HCT116 (cell line): ENCODE measurements at regions not wholly inside any gene's neighbourhood (a gene's known extent, or its start where the extent isn't known, plus 50 kb on each side); places are given as distances from the start of the nearest gene placed in this dataset.
A peak's percentile ranks its signal among the peaks of the same experiment; 100 is the strongest.

Experiments
- ATAC-seq: fragments of 200-7000 bp; cut with Tn5 transposase; 2 replicates; pipeline ENCODE4 v1.9.1; 2020; ENCODE audit warnings: mild to moderate bottlenecking, moderate library complexity
- BruUV-seq: library from RNA; stranded (reverse); fragments of 400-500 nt; replicated peaks from 2 replicates; lab custom pipeline; 2021; lab: Mats Ljungman, UMichigan
- CTCF ChIA-PET: fragments of 300-600 bp; sonication (Branson Sonifier 250); formaldehyde crosslinking; loops from one replicate; lab custom pipeline; 2021; ENCODE audit warnings: antibody characterized with exemption; lab: Charles Lee
- POLR2A ChIA-PET: fragments of 300-600, 350-600 bp; sonication (Branson Sonifier 250); formaldehyde crosslinking; loops from one replicate; lab custom pipeline; 2021; ENCODE audit warnings: antibody characterized with exemption; lab: Charles Lee
- RAD21 ChIA-PET, 2 experiments: fragments of 300-600 bp; sonication (Branson Sonifier 250); formaldehyde crosslinking; loops; one replicate each; lab custom pipeline; 2023; ENCODE audit warnings: low total read pairs in 2 of 2; ENCODE audit not compliant: uncharacterized antibody in 2 of 2, unreplicated experiment in 2 of 2, low non-redundant PET in 1 of 2; lab: Charles Lee
- DNase-seq: peaks from one replicate; pipeline ENCODE4 v3.0.0-alpha.2; 2010; ENCODE audit warnings: low read depth, low spot score
- H2AFZ ChIP-seq: fragments of 200-600 bp; shearing (Covaris generic), sonication (generic); 2 replicates; pipeline ENCODE4 v1.6.1; 2017; ENCODE audit warnings: low read depth, mixed run types, mixed read lengths, antibody characterized with exemption, low read length; ENCODE audit not compliant: poor library complexity, severe bottlenecking
- H3K27ac ChIP-seq: 2 replicates; pipeline ENCODE4 v1.5.1; 2012; ENCODE audit warnings: low read depth, low read length
- H3K27me3 ChIP-seq: fragments of 200-600 bp; sonication (generic); 2 replicates; pipeline ENCODE4 v1.6.1; 2016; ENCODE audit warnings: mixed run types, low read length, mixed read lengths; ENCODE audit not compliant: insufficient read depth
- H3K36me3 ChIP-seq, 2 experiments: fragments of 200-500 bp in 1 of 2; fragments of 200-600 bp in 1 of 2; sonication (Bioruptor generic) in 1 of 2; sonication (generic) in 1 of 2; 2 replicates each; pipeline versions ENCODE4 v1.5.1 to v1.6.1; 2014 to 2016; ENCODE audit warnings: low read length in 2 of 2, inconsistent platforms in 1 of 2, mixed read lengths in 1 of 2, mixed run types in 1 of 2; ENCODE audit not compliant: insufficient read depth in 2 of 2, control insufficient read depth in 1 of 2
- H3K4me1 ChIP-seq, 2 experiments: fragments of 200-600 bp in 1 of 2; sonication (generic) in 1 of 2; 2 replicates each; pipeline versions ENCODE4 v1.5.1 to v1.6.1; 2012 to 2017; ENCODE audit warnings: low read length in 2 of 2, inconsistent platforms in 1 of 2, mild to moderate bottlenecking in 1 of 2, mixed read lengths in 1 of 2, mixed run types in 1 of 2, moderate library complexity in 1 of 2; ENCODE audit not compliant: insufficient read depth in 2 of 2, control insufficient read depth in 1 of 2
- H3K4me2 ChIP-seq: fragments of 200-600 bp; sonication (generic); 2 replicates; pipeline ENCODE4 v1.6.1; 2017; ENCODE audit warnings: mixed run types, low read length, mixed read lengths
- H3K4me3 ChIP-seq, 2 experiments: fragments of 200-600 bp in 1 of 2; sonication (generic) in 1 of 2; replicated peaks in 1 of 2; 2 replicates each; pipeline ENCODE4 v1.5.1; 2011 to 2016; ENCODE audit warnings: low read length in 2 of 2, control low read depth in 1 of 2, low read depth in 1 of 2, mild to moderate bottlenecking in 1 of 2, mixed read lengths in 1 of 2, mixed run types in 1 of 2
- H3K79me2 ChIP-seq: fragments of 200-600 bp; sonication (generic); 2 replicates; pipeline ENCODE4 v1.6.1; 2017; ENCODE audit warnings: mild to moderate bottlenecking, mixed run types, low read length, moderate library complexity, mixed read lengths; ENCODE audit not compliant: insufficient read depth
- H3K9ac ChIP-seq: fragments of 200-600 bp; sonication (generic); 2 replicates; pipeline ENCODE4 v1.6.1; 2016; ENCODE audit warnings: low read length, mixed read lengths
- H3K9me2 ChIP-seq: fragments of 200-600 bp; sonication (generic), shearing (Covaris generic); 2 replicates; pipeline ENCODE4 v1.6.1; 2017; ENCODE audit warnings: mixed run types, mild to moderate bottlenecking, moderate library complexity; ENCODE audit not compliant: insufficient read depth
- H3K9me3 ChIP-seq, 2 experiments: fragments of 200-500 bp in 1 of 2; fragments of 200-600 bp in 1 of 2; sonication (Bioruptor generic) in 1 of 2; sonication (generic) in 1 of 2; 2 replicates each; pipeline ENCODE4 v1.6.1; 2014 to 2017; ENCODE audit warnings: low read length in 2 of 2, mixed read lengths in 2 of 2, inconsistent platforms in 1 of 2, low read depth in 1 of 2, mild to moderate bottlenecking in 1 of 2, mixed run types in 1 of 2, moderate library complexity in 1 of 2; ENCODE audit not compliant: control insufficient read depth in 1 of 2, insufficient read depth in 1 of 2
- H4K20me1 ChIP-seq: fragments of 200-600 bp; sonication (generic), shearing (Covaris generic); 2 replicates; pipeline ENCODE4 v1.6.1; 2017; ENCODE audit warnings: mixed run types, mild to moderate bottlenecking, moderate library complexity; ENCODE audit not compliant: insufficient read depth
- CEBPB ChIP-seq: IDR thresholded peaks from 2 replicates; pipeline ENCODE4 v1.6.1; 2012; ENCODE audit warnings: low read depth
- EZH2 ChIP-seq: fragments of 200-600 bp; sonication (generic); IDR thresholded peaks from 2 replicates; pipeline ENCODE4 v1.6.1; 2017; ENCODE audit warnings: antibody characterized with exemption, mixed run types
- FOSL1 ChIP-seq: IDR thresholded peaks from 2 replicates; pipeline ENCODE4 v1.6.1; 2012; ENCODE audit warnings: low read depth
- JUND ChIP-seq: IDR thresholded peaks from 2 replicates; pipeline ENCODE4 v1.6.1; 2012
- SIN3A ChIP-seq: IDR thresholded peaks from 2 replicates; pipeline ENCODE4 v1.6.1; 2012; ENCODE audit warnings: low read depth
- SP1 ChIP-seq: IDR thresholded peaks from 2 replicates; pipeline ENCODE4 v1.6.1; 2012; ENCODE audit warnings: low read depth
- SRF ChIP-seq: IDR thresholded peaks from 2 replicates; pipeline ENCODE4 v1.6.1; 2012; ENCODE audit warnings: low read depth
- TCF7L2 ChIP-seq: IDR thresholded peaks from 2 replicates; pipeline ENCODE4 v1.7.0; 2011; ENCODE audit warnings: borderline replicate concordance, inconsistent platforms; ENCODE audit not compliant: insufficient read depth, insufficient read length; ENCODE audit errors: extremely low read depth
- intact Hi-C: fragments of 100-400 bp; cut with micrococcal nuclease; formaldehyde crosslinking; loops from 2 replicates; pipeline ENCODE4 v1.10.0; 2022
- TF ChIP-seq, protein P1 (sequence below): IDR thresholded peaks from 2 replicates; pipeline ENCODE4 v1.6.1; 2012

DNA sequence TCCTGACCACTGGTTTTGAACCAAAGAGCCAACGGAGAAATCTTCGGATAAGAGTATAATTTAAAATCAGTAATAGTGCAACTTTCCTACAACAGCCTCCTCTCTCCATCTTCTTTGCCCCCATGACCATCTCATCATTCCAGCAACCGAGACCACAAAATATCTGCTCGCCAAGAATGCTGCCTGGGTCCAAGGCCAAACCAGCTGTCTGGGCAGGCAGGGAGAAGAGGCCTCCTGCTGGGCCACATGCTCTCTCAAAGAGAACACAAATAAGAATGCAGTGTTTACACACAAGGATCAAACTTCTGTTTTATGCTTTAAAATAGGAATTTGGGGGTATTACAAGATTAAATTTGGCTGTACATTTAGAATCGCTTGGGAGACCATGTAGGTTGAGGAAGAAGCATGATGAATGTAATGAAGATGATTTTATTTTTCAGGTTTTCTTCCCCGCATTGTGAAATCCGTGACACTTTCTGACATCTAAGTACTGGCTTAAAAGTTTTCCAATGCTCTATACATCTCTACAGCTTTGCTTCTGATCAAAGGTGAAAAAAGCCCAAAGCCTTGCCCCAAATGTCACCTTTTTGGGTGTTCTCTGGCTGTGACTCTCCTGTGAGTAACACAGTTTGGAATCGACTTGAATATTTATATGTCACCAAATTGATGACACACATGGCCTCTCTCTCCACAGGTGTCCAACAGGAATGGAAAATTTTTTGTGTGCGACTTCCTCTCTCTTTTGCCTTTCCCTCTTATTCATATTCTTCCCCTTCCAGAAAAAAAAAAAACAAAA, 79.4 kb upstream of the PROKR2 start:
- Histone ChIP-seq H3K4me3 (peak overlapping the region in 1 of 2 experiments; percentile 35; a peak in 2 of 4 replicates), H3K9ac (peak overlapping the region; percentile 9; the same call in 1 of the 2 replicates), H2AFZ (peak overlapping the region; percentile 70), H3K4me1 (peaks cover 16 to 32% of the 10 kb centered on the region in 2 experiments), H3K9me2 (no peaks in the 10 kb centered on the region), H4K20me1 (no peaks in the 10 kb centered on the region), H3K36me3 (no peaks in the 10 kb centered on the region), H3K9me3 (no peaks in the 10 kb centered on the region), H3K27me3 (no peaks in the 10 kb centered on the region), H3K4me2 (peak overlapping the region; percentile 72), H3K79me2 (no peaks in the 10 kb centered on the region), H3K27ac (peak overlapping the region; percentile 65; the same call in 1 of the 2 replicates)
- TF ChIP-seq JUND (peak; percentile 72), TCF7L2 (no peak), CEBPB (0 out of 2 replicates have a peak, but pooled peaks have one; percentile 27), SRF (peak; percentile 61), SIN3A (peak; percentile 32; the same call in 1 of the 2 replicates), SP1 (peak; percentile 61), FOSL1 (peak; percentile 85), EZH2 (no peak)
- TF ChIP-seq, protein P1, sequence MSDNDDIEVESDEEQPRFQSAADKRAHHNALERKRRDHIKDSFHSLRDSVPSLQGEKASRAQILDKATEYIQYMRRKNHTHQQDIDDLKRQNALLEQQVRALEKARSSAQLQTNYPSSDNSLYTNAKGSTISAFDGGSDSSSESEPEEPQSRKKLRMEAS: peak; percentile 34; the same call in 1 of the 2 replicates
- no TSS peak for BruUV-seq
- POLR2A ChIA-PET: no interaction called here
- RAD21 ChIA-PET: no interaction called here
- intact Hi-C loops: no loop called here
- CTCF ChIA-PET: no interaction called here
- DNase-seq (peak; percentile 65), ATAC-seq (peak; percentile 71)
